B cell (primary cell): ENCODE measurements at regions not wholly inside any gene's neighbourhood (a gene's known extent, or its start where the extent isn't known, plus 50 kb on each side); places are given as distances from the start of the nearest gene placed in this dataset.

Experiments used
- EZH2 ChIP-seq: IDR thresholded peaks from 2 replicates; pipeline ENCODE4 v1.6.1; 2012; ENCODE audit warnings: borderline replicate concordance, low read depth, mild to moderate bottlenecking, moderate library complexity, low read length; ENCODE audit not compliant: insufficient read depth, poor library complexity, severe bottlenecking
- TF ChIP-seq, protein P1 (sequence below): fragments of 200-600 bp; IDR thresholded peaks from one replicate; pipeline ENCODE4 v1.8.0; 2022; ENCODE audit warnings: antibody characterized with exemption, mild to moderate bottlenecking

DNA sequence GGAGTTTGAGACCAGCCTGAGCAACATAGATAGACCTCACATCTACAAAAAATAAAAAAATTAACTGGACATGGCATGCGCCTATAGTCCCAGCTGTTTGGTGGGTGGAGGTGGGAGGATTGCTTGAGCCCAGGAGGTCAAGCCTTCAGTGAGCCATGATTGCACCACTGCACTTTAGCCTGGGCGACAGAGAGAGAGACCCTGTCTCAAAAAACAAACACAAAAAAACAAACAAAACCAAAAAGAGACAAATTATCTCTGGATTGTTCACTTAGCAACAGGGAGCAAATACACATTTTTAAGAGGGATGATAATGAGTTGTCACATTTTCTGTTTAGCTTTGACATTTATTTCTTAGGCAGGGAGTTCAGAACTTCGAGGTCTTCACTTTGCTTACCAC, 155.4 kb downstream of the CEP135 start:
- TF ChIP-seq, protein P1, sequence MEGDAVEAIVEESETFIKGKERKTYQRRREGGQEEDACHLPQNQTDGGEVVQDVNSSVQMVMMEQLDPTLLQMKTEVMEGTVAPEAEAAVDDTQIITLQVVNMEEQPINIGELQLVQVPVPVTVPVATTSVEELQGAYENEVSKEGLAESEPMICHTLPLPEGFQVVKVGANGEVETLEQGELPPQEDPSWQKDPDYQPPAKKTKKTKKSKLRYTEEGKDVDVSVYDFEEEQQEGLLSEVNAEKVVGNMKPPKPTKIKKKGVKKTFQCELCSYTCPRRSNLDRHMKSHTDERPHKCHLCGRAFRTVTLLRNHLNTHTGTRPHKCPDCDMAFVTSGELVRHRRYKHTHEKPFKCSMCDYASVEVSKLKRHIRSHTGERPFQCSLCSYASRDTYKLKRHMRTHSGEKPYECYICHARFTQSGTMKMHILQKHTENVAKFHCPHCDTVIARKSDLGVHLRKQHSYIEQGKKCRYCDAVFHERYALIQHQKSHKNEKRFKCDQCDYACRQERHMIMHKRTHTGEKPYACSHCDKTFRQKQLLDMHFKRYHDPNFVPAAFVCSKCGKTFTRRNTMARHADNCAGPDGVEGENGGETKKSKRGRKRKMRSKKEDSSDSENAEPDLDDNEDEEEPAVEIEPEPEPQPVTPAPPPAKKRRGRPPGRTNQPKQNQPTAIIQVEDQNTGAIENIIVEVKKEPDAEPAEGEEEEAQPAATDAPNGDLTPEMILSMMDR, result no peak
- TF ChIP-seq EZH2, result no peak
